H1 (cell line): ENCODE measurements at regions not wholly inside any gene's neighbourhood (a gene's known extent, or its start where the extent isn't known, plus 50 kb on each side); places are given as distances from the start of the nearest gene placed in this dataset.

Source experiments
- CTCF ChIA-PET: fragments of 300-600 bp; sonication (Branson Sonifier 250); formaldehyde crosslinking; loops from one replicate; lab custom pipeline; 2021; ENCODE audit not compliant: partially characterized antibody; lab: Charles Lee
- POLR2A ChIA-PET: fragments of 300-600 bp; sonication (Branson Sonifier 250); formaldehyde crosslinking; loops from one replicate; lab custom pipeline; 2021; ENCODE audit warnings: inconsistent platforms; ENCODE audit not compliant: partially characterized antibody; lab: Charles Lee
- DNase-seq, 2 experiments: peaks; one replicate each; pipeline versions ENCODE4 v3.0.0 to v3.0.0-alpha.2; 2010 to 2022; ENCODE audit warnings: low spot score in 2 of 2, low read depth in 1 of 2, mixed read lengths in 1 of 2
- FAIRE-seq: peaks from 2 replicates; lab custom pipeline; 2011; peaks lifted over from hg19 to GRCh38; lab: Jason Lieb, UNC
- H2AFZ ChIP-seq: 2 replicates; pipeline ENCODE4 v1.8.1; 2012; ENCODE audit warnings: low read length, inconsistent platforms
- H2AK5ac ChIP-seq: 2 replicates; pipeline ENCODE4 v1.6.1; 2013; ENCODE audit warnings: low read depth, low read length
- H2BK120ac ChIP-seq: replicated peaks from 2 replicates; pipeline ENCODE3; 2013; ENCODE audit warnings: low read depth, low read length, inconsistent platforms
- H2BK12ac ChIP-seq: 2 replicates; pipeline ENCODE4 v1.6.1; 2013; ENCODE audit warnings: low read depth, low read length
- H2BK15ac ChIP-seq: 2 replicates; pipeline ENCODE4 v1.6.1; 2013; ENCODE audit warnings: low read length
- H2BK20ac ChIP-seq: 2 replicates; pipeline ENCODE4 v1.6.1; 2013; ENCODE audit warnings: low read length
- H2BK5ac ChIP-seq: 2 replicates; pipeline ENCODE4 v1.6.1; 2013; ENCODE audit warnings: low read depth, low read length
- H3K14ac ChIP-seq: 2 replicates; pipeline ENCODE4 v1.6.1; 2013; ENCODE audit warnings: inconsistent platforms; ENCODE audit not compliant: insufficient read length
- H3K18ac ChIP-seq: 2 replicates; pipeline ENCODE4 v1.6.1; 2013; ENCODE audit warnings: low read length; ENCODE audit errors: extremely low read depth
- H3K23ac ChIP-seq: 2 replicates; pipeline ENCODE4 v1.6.1; 2013; ENCODE audit warnings: inconsistent platforms; ENCODE audit not compliant: insufficient read length
- H3K23me2 ChIP-seq: 2 replicates; pipeline ENCODE4 v1.6.1; 2013; ENCODE audit warnings: low read depth, low read length
- H3K27ac ChIP-seq: 2 replicates; pipeline ENCODE4 v1.6.1; 2011; ENCODE audit warnings: low read depth, low read length, inconsistent platforms
- H3K27me3 ChIP-seq, 4 experiments: replicated peaks in 1 of 4; 1 replicate in 1 of 4; 2 replicates in 3 of 4; pipeline versions ENCODE4 v1.6.1 to v1.8.1; 2011 to 2013; ENCODE audit warnings: low read length in 3 of 4, mild to moderate bottlenecking in 3 of 4, inconsistent platforms in 2 of 4, mixed read lengths in 2 of 4, moderate library complexity in 1 of 4; ENCODE audit not compliant: control insufficient read depth in 3 of 4, insufficient read depth in 3 of 4; ENCODE audit errors: extremely low read depth in 1 of 4
- H3K36me3 ChIP-seq, 4 experiments: 2 replicates each; pipeline versions ENCODE4 v1.6.1 to v1.8.1; 2011 to 2013; ENCODE audit warnings: mild to moderate bottlenecking in 4 of 4, low read length in 3 of 4, moderate library complexity in 2 of 4, control low read depth in 1 of 4, inconsistent platforms in 1 of 4; ENCODE audit not compliant: insufficient read depth in 4 of 4, control insufficient read depth in 2 of 4
- H3K4ac ChIP-seq: replicated peaks from 2 replicates; pipeline ENCODE3; 2013; ENCODE audit warnings: low read length, low read depth, mixed read lengths, inconsistent platforms; ENCODE audit not compliant: insufficient read length
- H3K4me1 ChIP-seq, 4 experiments: replicated peaks in 1 of 4; 1 replicate in 1 of 4; 2 replicates in 3 of 4; pipeline versions ENCODE4 v1.6.1 to v1.8.1; 2011 to 2013; ENCODE audit warnings: low read length in 3 of 4, inconsistent platforms in 2 of 4, mixed read lengths in 1 of 4; ENCODE audit not compliant: insufficient read depth in 4 of 4, control insufficient read depth in 3 of 4
- H3K4me2 ChIP-seq, 2 experiments: 2 replicates each; pipeline versions ENCODE4 v1.6.1 to v1.8.1; 2011 to 2013; ENCODE audit warnings: low read depth in 2 of 2, low read length in 2 of 2, control low read depth in 1 of 2, inconsistent platforms in 1 of 2, mild to moderate bottlenecking in 1 of 2; ENCODE audit not compliant: insufficient read depth in 1 of 2
- H3K4me3 ChIP-seq, 4 experiments: fragments of 200-600, 300-600 bp in 1 of 4; sonication (generic), shearing (Covaris generic), sonication (Bioruptor Twin) in 1 of 4; 2 replicates each; pipeline versions ENCODE4 v1.5.1 to v1.8.1; 2011 to 2016; ENCODE audit warnings: low read length in 4 of 4, low read depth in 3 of 4, control low read depth in 2 of 4, inconsistent platforms in 2 of 4, mild to moderate bottlenecking in 2 of 4, mixed read lengths in 1 of 4, moderate library complexity in 1 of 4; ENCODE audit not compliant: insufficient read depth in 2 of 4; ENCODE audit errors: extremely low read depth in 1 of 4
- H3K56ac ChIP-seq: replicated peaks from 2 replicates; pipeline ENCODE3; 2013; ENCODE audit warnings: low read depth, mild to moderate bottlenecking, mixed read lengths, low read length, inconsistent platforms; ENCODE audit not compliant: insufficient read length
- H3K79me1 ChIP-seq: 2 replicates; pipeline ENCODE4 v1.6.1; 2013; ENCODE audit warnings: low read depth, low read length, control low read depth
- H3K79me2 ChIP-seq, 2 experiments: 2 replicates each; pipeline versions ENCODE4 v1.6.1 to v1.8.1; 2012 to 2013; ENCODE audit warnings: low read length in 2 of 2, mild to moderate bottlenecking in 2 of 2, inconsistent platforms in 1 of 2; ENCODE audit not compliant: insufficient read depth in 2 of 2, control insufficient read depth in 1 of 2
- H3K9ac ChIP-seq, 4 experiments: replicated peaks in 1 of 4; 1 replicate in 1 of 4; 2 replicates in 3 of 4; pipeline versions ENCODE4 v1.6.1 to v1.8.1; 2011 to 2013; ENCODE audit warnings: low read depth in 3 of 4, low read length in 3 of 4, control low read depth in 2 of 4, mild to moderate bottlenecking in 2 of 4, moderate library complexity in 2 of 4, inconsistent platforms in 1 of 4; ENCODE audit errors: extremely low read depth in 1 of 4
- H3K9me3 ChIP-seq, 2 experiments: 2 replicates each; pipeline versions ENCODE4 v1.6.1 to v1.8.1; 2012 to 2013; ENCODE audit warnings: mild to moderate bottlenecking in 2 of 2, moderate library complexity in 2 of 2, control low read depth in 1 of 2, inconsistent platforms in 1 of 2, low read depth in 1 of 2, low read length in 1 of 2, mixed read lengths in 1 of 2; ENCODE audit not compliant: insufficient read depth in 2 of 2
- H4K20me1 ChIP-seq, 2 experiments: replicated peaks in 1 of 2; 2 replicates each; pipeline versions ENCODE3 to v1.8.1; 2011 to 2013; ENCODE audit warnings: inconsistent platforms in 2 of 2, low read length in 2 of 2, mild to moderate bottlenecking in 1 of 2; ENCODE audit not compliant: insufficient read depth in 2 of 2, control insufficient read depth in 1 of 2
- H4K5ac ChIP-seq: 2 replicates; pipeline ENCODE4 v1.6.1; 2013; ENCODE audit warnings: low read length, low read depth, mixed read lengths, inconsistent platforms; ENCODE audit not compliant: insufficient read length
- H4K8ac ChIP-seq: 2 replicates; pipeline ENCODE4 v1.8.0; 2013; ENCODE audit warnings: mild to moderate bottlenecking, moderate library complexity, low read length, inconsistent platforms; ENCODE audit not compliant: insufficient read depth; ENCODE audit errors: extremely low read depth
- H4K91ac ChIP-seq: replicated peaks from 2 replicates; pipeline ENCODE3; 2013; ENCODE audit warnings: low read length, mixed read lengths, inconsistent platforms; ENCODE audit not compliant: insufficient read length
- CEBPB ChIP-seq: IDR thresholded peaks from 2 replicates; pipeline ENCODE4 v1.6.1; 2012; ENCODE audit warnings: low read depth, low read length
- PHF8 ChIP-seq: fragments of 200-600 bp; sonication (generic); conservative IDR thresholded peaks from 2 replicates; pipeline ENCODE4 v1.7.1; 2012; ENCODE audit warnings: low read depth, mild to moderate bottlenecking, inconsistent platforms, low read length, moderate library complexity
- YY1 ChIP-seq: IDR thresholded peaks from 2 replicates; pipeline ENCODE4 v1.6.1; 2011; ENCODE audit warnings: low read depth, mild to moderate bottlenecking, low read length
- WGBS, 2 experiments: shearing (Covaris generic) in 1 of 2; methylation state at CpG; one replicate each; pipeline versions ENCODE4 v1.1.6 to v1.1.7; 2013 to 2015; ENCODE audit warnings: low lambda C conversion rate in 2 of 2, mixed read lengths in 2 of 2, inconsistent platforms in 1 of 2, low coverage in 1 of 2, missing lambda C conversion rate in 1 of 2; ENCODE audit not compliant: insufficient replicate concordance in 2 of 2, insufficient coverage in 1 of 2, insufficient read length in 1 of 2; ENCODE audit errors: extremely low coverage in 1 of 2, missing lambda C conversion rate in 1 of 2; 5-methylcytosine and 5-hydroxymethylcytosine counted together

DNA sequence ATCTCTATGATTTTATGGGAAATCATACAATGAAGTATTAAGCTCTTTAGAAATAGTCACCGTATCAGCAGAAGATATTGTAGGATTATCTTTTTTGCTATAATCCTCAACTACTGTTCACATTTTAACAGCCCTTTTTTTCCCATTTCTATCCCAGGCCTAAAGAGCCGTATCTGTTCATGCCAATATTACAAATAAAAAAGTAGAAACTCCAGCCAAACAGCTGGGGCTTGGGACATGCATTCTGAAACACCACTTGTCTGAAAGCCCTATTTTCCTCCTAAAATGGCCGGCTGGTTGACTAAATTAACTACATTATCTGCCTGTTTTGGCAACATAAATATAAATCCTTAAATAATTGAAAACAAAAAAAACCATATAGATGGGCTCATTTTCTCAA is 477.8 kb downstream of the CDH2 start:
- H3K4me2 ChIP-seq, result no peak overlapping the region
- ChIA-PET POLR2A (no interaction called here), CTCF (interaction anchor here (0.7 to 1.3 kb wide), 3 partner anchors 15 to 976 kb away, joined by 3 to 10 read pairs (median 3); no protein-coding TSS in a partner anchor)
- H3K9ac ChIP-seq, result no peak overlapping the region
- H3K4me3 ChIP-seq, result no peak overlapping the region
- H2BK15ac ChIP-seq, result no peak overlapping the region
- no peak for DNase-seq
- 82% methylated on average over 3 of the region's 3 CpGs; no CpG with 5 or more reads in 1 of the 2 experiments for WGBS, 2 experiments
- H3K18ac ChIP-seq, result no peak overlapping the region
- no peak overlapping the region for H3K23ac ChIP-seq
- no peak overlapping the region for H2BK5ac ChIP-seq
- no peaks in the 10 kb centered on the region for H4K20me1 ChIP-seq
- no peak overlapping the region for H2BK120ac ChIP-seq
- H3K56ac ChIP-seq, result no peak overlapping the region
- no peak overlapping the region for H3K27ac ChIP-seq
- H2BK20ac ChIP-seq, result no peak overlapping the region
- no peaks in the 10 kb centered on the region for H3K9me3 ChIP-seq
- H3K14ac ChIP-seq, result no peak overlapping the region
- H2AK5ac ChIP-seq, result no peak overlapping the region
- no peaks in the 10 kb centered on the region for H3K27me3 ChIP-seq
- no peak for TF ChIP-seq YY1
- no peak for TF ChIP-seq PHF8
- TF ChIP-seq CEBPB, result no peak
- H2BK12ac ChIP-seq, result no peak overlapping the region
- H4K8ac ChIP-seq, result no peak overlapping the region
- no peak overlapping the region for H2AFZ ChIP-seq
- H4K91ac ChIP-seq, result no peak overlapping the region
- no peak for FAIRE-seq
- H3K79me2 ChIP-seq, result no peaks in the 10 kb centered on the region
- no peaks in the 10 kb centered on the region for H3K79me1 ChIP-seq
- H3K4ac ChIP-seq, result no peak overlapping the region
- H3K23me2 ChIP-seq, result no peaks in the 10 kb centered on the region
- H3K4me1 ChIP-seq, result 0 out of 7 replicates have a peak, but pooled peaks cover 0 to 3% (median under 1%) of the 10 kb centered on the region in 4 experiments
- H3K36me3 ChIP-seq, result no peaks in the 10 kb centered on the region
- H4K5ac ChIP-seq, result no peak overlapping the region
